ENCODE measurements at regions not wholly inside any gene's neighbourhood (a gene's known extent, or its start where the extent isn't known, plus 50 kb on each side); places are given as distances from the start of the nearest gene placed in this dataset.
"Not testable (repeated sequence)": the region's sequence is repeated elsewhere in the genome, so short reads cannot be mapped to it uniquely, and the experiment has no call there.

- no peak for DNase-seq
Observed at GRCh38 chr19:27843861-27844260, 1369.1 kb downstream of the UQCRFS1 start.

DNA sequence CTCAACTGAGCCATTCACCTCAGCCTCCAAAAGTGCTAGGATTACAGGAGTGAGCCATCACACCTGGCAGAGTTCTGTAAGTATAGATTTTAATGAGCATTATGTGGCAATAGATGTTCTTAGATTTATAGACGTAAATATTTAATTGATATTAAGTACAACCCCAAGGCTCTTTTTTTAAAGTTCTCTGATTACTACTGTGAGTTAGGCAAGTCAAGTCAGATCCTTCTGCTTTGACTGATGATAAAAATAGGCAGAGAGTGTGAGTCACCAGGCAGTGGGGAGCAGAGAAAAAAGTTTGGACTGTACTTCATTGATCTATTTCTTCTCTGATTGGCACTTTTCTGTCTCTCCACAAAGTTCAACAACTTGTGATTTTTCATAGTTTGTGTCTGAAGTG, 1379.9 kb downstream of the UQCRFS1 start:
- no peak for DNase-seq

GRCh38 chr19:27828829-27829228, 1384.1 kb downstream of the UQCRFS1 start:
- DNase-seq = no peak

DNA sequence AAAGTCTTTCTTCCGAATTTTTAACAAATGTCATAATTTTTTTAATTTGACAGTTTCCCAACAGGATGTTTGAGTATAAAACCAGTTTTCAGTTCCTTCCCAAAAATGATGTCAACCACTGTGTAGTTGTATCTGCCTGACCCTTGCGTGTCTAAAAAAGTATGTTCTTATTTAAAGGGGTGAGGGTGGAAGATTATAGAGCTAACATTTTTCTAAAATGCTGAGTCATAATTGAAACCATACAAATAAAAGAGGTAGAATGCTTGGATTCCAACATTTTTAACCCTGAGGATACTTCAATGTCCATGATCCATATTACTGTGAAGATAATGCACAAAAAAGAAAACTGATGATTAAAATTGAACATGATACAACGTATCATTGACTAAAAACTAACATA, 1388.8 kb downstream of the UQCRFS1 start:
- no peak for DNase-seq

- no peak for DNase-seq
Observed at GRCh38 chr19:27822336-27822735, 1390.6 kb downstream of the UQCRFS1 start.

DNA sequence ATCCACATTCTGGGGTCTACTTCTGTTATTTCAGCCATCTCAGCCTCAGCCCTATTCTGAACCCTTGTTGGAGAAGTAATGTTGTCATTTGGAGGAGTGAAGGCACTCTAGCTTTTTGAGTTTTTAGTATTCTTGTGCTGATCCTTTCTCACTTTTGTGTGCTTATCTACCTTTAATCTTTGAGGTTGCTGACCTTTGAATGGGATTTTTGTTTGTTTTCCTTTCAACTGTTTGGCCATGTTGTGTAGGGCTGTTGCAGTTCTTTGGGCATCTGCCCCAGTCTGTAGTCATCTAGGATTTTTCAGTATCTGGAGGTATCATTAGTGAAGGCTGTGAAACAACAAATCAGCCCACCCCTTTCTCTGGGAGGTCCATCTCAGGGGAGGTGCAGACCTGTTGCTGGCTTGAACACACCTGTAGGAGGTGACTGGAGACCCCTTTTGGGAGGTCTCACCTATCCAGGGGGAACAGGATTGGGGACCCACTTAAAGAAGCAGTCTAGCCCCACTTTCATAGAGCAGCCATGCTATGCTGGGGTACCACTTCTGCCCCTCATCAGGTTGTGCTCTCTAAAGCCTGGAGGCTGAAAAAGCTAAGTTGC, 1391.4 kb downstream of the UQCRFS1 start:
- no peak for DNase-seq

- no peak for DNase-seq
Observed at GRCh38 chr19:27815985-27816384, 1397.0 kb downstream of the UQCRFS1 start.

DNA sequence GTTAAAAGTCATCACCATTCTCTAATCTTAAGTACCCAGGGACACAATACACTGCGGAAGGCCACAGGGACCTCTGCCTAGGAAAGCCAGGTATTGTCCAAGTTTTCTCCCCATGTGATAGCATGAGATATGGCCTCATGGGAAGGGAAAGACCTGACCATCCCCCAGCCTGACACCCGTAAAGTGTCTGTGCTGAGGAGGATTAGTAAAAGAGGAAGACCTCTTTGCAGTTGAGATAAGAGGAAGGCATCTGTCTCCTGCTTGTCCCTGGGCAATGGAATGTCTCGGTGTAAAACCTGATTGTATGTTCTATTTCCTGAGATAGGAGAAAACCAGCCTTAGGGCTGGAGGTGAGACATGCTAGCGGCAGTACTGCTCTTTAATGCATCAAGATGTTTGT, 1398.1 kb downstream of the UQCRFS1 start:
- DNase-seq = not testable (repeated sequence)

DNA sequence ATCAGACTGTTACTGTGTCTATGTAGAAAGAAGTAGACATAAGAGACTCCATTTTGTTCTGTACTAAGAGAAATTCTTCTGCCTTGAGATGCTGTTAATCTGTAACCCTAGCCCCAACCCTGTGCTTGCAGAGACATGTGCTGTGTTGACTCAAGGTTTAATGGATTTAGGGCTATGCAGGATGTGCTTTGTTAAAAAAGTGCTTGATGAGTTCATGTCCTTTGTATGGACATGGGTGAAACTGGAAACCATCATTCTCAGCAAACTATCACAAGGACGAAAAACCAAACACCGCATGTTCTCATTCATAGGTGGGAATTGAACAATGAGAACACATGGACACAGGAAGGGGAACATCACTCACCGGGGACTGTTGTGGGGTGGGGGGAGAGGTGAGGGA, 1398.7 kb downstream of the UQCRFS1 start:
- not testable (repeated sequence) for DNase-seq

DNA sequence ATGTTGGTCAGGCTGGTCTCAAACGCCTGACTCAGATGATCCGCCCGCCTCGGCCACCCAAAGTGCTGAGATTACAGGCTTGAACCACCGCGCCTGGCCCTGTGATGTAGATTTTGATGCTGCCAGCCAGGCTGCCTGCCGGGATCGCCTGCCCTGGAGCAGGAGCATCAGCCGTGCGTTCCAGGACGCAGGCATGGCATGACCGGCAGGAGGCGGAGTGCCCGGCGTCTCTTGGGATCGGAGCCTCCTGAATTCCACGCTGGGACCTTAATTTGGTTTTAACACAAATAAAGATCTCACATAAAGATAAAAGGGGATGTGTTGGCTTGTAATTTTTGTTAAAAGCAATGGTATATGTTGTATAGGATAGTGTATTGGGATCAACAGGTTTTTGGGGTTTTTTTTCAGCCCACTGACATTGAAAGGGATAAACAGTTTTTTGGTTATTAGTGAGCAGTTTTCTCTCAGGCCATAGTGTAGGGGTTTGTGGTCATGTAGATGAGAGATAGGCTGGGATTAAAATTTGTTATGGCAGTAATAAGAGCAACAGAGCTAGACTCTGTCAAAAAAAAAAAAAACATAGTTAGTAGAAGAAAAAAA, 1406.4 kb downstream of the UQCRFS1 start:
- DNase-seq = no peak

- no peak for DNase-seq
Observed at GRCh38 chr19:27805848-27806247, 1407.1 kb downstream of the UQCRFS1 start.

GRCh38 chr19:27802293-27802692, 1410.7 kb downstream of the UQCRFS1 start:
- DNase-seq = not testable (repeated sequence)

DNA sequence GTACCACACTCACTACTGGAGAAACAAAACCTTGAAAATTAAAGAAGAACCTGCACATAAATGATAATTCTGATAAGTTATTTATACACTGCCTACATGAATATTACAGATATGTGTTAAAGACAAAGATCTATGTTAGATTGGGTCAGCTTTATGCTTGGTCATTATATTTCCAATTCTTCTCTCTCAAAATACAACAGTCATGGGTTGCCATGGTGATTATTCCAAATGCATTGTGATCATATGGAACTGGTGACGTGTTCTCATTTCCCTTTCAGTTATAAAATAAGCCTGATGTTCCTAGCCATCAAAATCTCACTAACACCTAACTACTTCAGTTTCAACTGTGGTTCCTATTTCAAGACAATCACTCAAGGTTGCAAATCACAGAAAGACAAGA, 1416.4 kb downstream of the UQCRFS1 start:
- DNase-seq = no peak

GRCh38 chr19:27796073-27796472, 1416.9 kb downstream of the UQCRFS1 start:
- DNase-seq = no peak

DNA sequence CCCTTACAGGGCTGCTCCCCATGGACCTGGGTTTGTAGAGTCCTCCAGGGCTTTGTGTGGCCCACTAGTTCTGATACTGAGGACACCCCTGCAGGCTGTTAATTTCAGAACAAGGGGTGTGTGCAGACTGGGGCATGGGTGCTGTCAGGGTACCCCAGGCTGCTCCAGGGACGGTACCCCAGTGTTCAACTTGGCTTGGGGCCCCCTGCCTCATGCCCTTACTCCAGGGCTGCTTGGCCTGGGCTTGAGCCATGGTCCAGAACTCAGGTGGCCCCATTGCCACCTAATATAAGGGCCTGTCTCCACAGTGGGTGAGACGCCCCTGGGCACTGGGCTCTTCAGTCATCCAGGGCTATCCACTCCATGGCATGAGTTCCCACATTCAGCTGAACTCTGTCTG, 1417.6 kb downstream of the UQCRFS1 start:
- DNase-seq = no peak

- no peak for DNase-seq
Observed at GRCh38 chr19:27794494-27795042, 1418.4 kb downstream of the UQCRFS1 start.

DNA sequence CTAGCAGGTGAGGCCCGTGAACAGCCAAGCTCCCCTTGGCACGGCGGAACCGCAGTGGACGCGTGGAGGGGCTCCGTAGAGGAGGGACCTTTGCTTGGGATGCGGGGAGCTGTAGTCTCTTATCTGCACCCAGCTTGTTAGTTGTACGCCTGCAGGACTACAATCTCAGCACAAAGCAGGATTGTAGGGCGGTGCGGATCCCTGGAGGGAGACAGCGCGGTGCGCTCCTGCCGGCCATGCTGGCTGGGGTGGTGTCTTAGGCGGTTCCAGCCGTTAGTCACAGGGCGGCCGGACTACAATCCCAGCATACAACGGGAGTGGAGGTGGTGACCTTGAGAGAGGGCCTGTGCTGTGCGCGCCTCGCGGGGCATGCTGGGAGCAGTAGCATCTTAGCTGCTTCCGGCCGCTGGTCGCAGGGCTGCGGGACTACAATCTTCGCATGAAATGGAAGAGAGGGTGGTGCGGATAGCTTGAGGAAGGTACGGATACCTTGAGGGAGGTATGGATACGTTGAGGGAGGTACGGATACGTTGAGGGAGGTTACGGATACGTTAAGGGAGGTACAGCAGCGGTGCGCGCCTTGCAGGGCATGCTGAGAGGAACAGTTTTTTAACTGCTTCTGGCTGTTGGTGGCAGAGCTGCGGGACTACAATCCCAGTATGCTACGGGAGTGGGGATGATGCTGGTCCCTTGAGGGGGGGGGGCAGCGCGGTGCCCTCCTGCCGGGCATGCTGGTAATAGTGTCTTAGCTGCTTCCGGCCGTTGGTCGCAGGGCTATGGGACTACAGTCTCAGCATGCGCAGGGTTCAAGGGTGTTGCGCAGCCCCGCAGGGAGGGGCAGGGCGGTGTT, 1419.1 kb downstream of the UQCRFS1 start:
- DNase-seq = peak; percentile 75

DNA sequence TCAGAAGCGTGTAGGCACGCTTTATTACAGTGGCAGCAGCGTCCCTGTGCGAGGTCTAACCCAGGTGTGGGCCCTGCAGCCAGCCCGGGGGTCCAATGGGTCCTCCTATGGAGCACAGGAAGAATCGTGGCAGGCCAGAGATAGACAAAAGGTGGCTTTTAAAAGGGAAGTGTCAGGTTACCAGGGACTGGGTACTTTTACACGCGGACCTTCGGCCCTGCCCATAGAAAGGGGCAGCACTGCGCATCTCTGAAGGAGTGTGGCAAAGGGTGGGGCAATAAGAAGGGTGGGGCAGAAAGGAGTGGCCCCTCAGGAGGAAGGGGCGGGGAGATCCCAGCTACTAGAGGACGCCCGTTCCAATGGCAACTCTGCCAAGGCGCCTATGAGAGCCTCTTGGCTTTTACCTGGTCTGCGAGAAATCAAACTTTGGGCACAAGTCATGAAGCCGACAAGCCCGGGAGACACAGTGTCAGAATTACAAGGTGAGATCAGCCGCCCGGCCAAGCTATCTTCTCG, 1419.8 kb downstream of the UQCRFS1 start:
- peak; percentile 46 for DNase-seq

GRCh38 chr19:27792576-27793127, 1420.3 kb downstream of the UQCRFS1 start:
- no peak for DNase-seq

GRCh38 chr19:27780367-27781075, 1432.4 kb downstream of the UQCRFS1 start:
- DNase-seq = no peak

DNA sequence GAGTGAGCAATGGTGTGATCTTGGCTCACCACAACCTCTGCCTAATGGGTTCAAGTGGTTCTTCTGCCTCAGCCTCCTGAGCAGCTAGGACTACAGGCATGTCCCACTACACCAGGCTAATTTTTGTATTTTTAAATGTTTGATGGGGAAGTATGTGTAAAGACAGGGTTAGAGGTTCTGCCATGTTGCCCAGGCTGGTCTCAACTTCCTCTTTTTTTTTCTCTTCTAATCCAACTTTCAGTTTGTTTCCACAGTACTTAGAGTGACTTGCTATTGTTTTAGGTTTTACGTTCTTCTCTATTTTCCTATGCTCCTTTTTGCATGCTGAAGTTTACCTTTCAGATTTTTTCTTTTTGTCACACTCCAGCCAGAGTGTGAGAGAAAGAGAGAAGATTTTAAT, 1433.0 kb downstream of the UQCRFS1 start:
- DNase-seq = no peak

GRCh38 chr19:27777726-27778125, 1435.2 kb downstream of the UQCRFS1 start:
- no peak for DNase-seq

DNA sequence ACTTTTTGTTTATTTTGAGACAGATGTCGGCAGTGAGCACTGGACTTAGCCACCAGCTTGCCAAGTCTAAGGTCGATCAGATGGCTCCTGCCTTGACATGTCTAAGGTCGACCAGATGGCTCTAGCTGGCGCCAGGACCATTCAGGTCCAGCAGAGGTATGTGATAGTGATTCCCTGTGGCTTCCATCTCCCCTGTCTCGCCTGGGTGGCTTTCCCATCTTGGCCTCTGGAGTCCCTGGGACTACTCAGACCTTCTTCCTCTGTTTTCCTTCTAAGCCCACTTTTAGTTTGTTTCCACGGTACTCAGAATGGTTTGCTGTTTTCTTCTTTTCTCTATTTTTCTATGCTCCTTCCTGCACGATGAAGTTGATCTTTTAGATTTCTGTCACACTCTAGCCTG, 1435.7 kb downstream of the UQCRFS1 start:
- no peak for DNase-seq
